Suprapubic skin (tissue), 4 donors: ENCODE measurements at regions not wholly inside any gene's neighbourhood (a gene's known extent, or its start where the extent isn't known, plus 50 kb on each side); places are given as distances from the start of the nearest gene placed in this dataset.

Source experiments
- DNase-seq, 2 donors: peaks; one replicate each; pipeline ENCODE4 v3.0.0-alpha.2; 2019; ENCODE audit warnings: low spot score in 2 of 2
- H3K27ac ChIP-seq: fragments of 200-600 bp; sonication (generic); one replicate; pipeline ENCODE4 v1.5.1; 2019
- H3K27me3 ChIP-seq: fragments of 200-600 bp; sonication (generic); one replicate; pipeline ENCODE4 v1.5.1; 2019
- H3K36me3 ChIP-seq: fragments of 200-600 bp; sonication (generic); one replicate; pipeline ENCODE4 v1.5.1; 2019
- H3K4me1 ChIP-seq: fragments of 200-600 bp; sonication (generic); one replicate; pipeline ENCODE4 v1.5.1; 2019
- H3K4me3 ChIP-seq: fragments of 200-600 bp; sonication (generic); one replicate; pipeline ENCODE4 v1.5.1; 2019; ENCODE audit warnings: mild to moderate bottlenecking
- H3K9me3 ChIP-seq: fragments of 200-600 bp; sonication (generic); one replicate; pipeline ENCODE4 v1.5.1; 2019
- CTCF ChIP-seq, 2 donors: fragments of 200-600 bp in 1 of 2; fragments of 450-650 bp in 1 of 2; sonication (generic) in 1 of 2; IDR thresholded peaks; one replicate each; pipeline ENCODE4 v1.5.1; 2016 to 2019; ENCODE audit warnings: antibody characterized with exemption in 2 of 2, mild to moderate bottlenecking in 1 of 2, moderate library complexity in 1 of 2
- EP300 ChIP-seq: sonication (generic); formaldehyde crosslinking; IDR thresholded peaks from one replicate; pipeline ENCODE4 v1.6.1; 2017; ENCODE audit warnings: antibody characterized with exemption
- POLR2A ChIP-seq, 2 donors: fragments of 450-650 bp; IDR thresholded peaks; one replicate each; pipeline ENCODE4 v1.6.1; 2017; ENCODE audit warnings: antibody characterized with exemption in 2 of 2, mild to moderate bottlenecking in 2 of 2, moderate library complexity in 2 of 2
- POLR2AphosphoS5 ChIP-seq, 3 donors: sonication (generic); formaldehyde crosslinking; IDR thresholded peaks; one replicate each; pipeline ENCODE4 v1.6.1; 2017; ENCODE audit warnings: antibody characterized with exemption in 3 of 3
- WGBS: methylation state at CpG from one replicate; pipeline ENCODE4 v1.1.5; 2018; 5-methylcytosine and 5-hydroxymethylcytosine counted together

DNA sequence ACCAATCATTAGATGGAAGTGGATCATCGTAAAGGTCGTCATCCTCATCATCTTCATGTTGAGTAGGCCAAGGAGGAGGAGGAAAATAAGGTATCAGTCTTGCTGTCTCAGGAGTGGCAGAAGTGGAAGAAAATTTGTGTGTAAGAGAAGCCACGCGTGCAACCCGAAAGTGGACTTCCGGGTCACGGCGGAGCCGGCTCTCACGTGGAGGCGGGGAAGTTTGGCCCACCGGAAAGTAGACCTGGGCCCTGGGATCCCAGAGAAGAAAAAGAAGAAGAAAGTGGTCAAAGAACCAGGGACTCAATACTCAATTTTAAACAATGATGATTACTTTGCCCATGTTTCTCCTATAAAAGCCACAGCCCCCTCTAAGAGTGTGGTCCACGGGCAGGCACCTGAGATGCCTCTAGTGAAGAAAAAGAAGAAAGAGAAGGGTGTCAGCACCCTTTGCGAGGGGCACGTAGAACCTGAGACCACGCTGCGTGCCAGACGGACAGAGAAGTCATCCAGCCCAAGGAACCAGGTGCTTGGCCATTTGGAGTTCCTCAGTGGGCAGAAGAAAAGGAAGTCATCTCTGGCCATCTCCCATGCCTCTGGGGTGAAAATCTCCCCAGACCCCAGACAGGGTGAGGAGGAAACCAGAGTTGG, 365.8 kb downstream of the BCAT1 start:
- DNase-seq = no peak
- H3K4me3 ChIP-seq = no peak overlapping the region
- H3K4me1 ChIP-seq = no peaks in the 10 kb centered on the region
- TF ChIP-seq CTCF (IDR thresholded peaks at IDR 0.05) (no peak), POLR2AphosphoS5 (IDR thresholded peaks at IDR 0.05) (no peak), POLR2A (IDR thresholded peaks at IDR 0.05) (no peak), EP300 (no peak)
- peaks cover 8% of the 10 kb centered on the region for H3K9me3 ChIP-seq
- H3K36me3 ChIP-seq = no peaks in the 10 kb centered on the region
- H3K27ac ChIP-seq = no peak overlapping the region
- 97% methylated on average over 18 of the region's 18 CpGs for WGBS
- no peaks in the 10 kb centered on the region for H3K27me3 ChIP-seq

DNA sequence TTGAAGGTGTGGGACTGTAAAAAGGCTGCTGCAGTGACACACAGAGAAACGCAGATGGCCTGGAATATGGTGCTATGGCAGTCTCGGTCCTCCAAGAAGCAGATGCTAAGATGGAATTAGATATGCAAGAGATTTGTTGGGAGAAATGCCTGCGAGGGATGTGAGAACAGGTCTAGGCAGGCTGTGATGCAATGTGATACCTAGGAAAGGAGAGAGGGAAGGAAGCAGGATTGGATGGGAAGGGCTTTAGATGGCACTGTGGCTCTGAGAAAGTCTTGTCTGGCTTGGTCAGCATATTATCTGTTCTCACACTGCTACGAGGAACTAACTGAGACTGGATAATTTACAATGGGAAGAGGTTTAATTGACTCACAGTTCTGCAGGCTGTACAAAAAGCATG, 374.4 kb downstream of the BCAT1 start:
- no peak for TF ChIP-seq EP300
- no peak for TF ChIP-seq CTCF (IDR thresholded peaks at IDR 0.05)
- no peak for TF ChIP-seq POLR2A (IDR thresholded peaks at IDR 0.05)
- TF ChIP-seq POLR2AphosphoS5 (IDR thresholded peaks at IDR 0.05) = no peak
- 61% methylated on average over 4 of the region's 4 CpGs for WGBS
- no peak for DNase-seq

DNA sequence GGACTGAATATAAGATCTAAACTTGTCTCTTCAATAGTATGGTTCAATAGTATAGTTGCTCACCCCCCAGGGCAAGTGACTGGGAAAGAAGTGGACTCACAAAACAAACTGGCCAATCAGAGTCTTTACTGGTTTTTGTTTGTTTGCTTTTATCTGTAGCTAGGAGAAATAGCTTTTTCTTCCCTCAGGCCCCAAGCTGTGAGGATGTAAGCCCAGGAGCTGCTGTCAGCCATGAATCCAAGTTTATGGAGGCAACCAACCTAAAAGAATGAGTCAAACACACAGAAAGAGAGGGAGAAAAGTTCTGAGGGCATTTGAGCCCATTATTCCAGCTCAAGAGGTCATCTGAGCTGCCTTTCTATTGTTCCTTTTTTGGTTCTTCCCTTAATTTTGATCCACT, 375.3 kb downstream of the BCAT1 start:
- no peaks in the 10 kb centered on the region for H3K9me3 ChIP-seq
- H3K27ac ChIP-seq = no peak overlapping the region
- TF ChIP-seq POLR2A (IDR thresholded peaks at IDR 0.05) = no peak
- no peak for TF ChIP-seq POLR2AphosphoS5 (IDR thresholded peaks at IDR 0.05)
- TF ChIP-seq CTCF (IDR thresholded peaks at IDR 0.05) = no peak
- H3K4me1 ChIP-seq = no peaks in the 10 kb centered on the region
- H3K27me3 ChIP-seq = peaks cover 3% of the 10 kb centered on the region
- H3K4me3 ChIP-seq = no peak overlapping the region
- no peaks in the 10 kb centered on the region for H3K36me3 ChIP-seq
- DNase-seq = no peak

More for the DNA sequence above, 374.4 kb downstream of the BCAT1 start:
- H3K36me3 ChIP-seq = no peaks in the 10 kb centered on the region
- H3K4me3 ChIP-seq = no peak overlapping the region
- H3K27me3 ChIP-seq = peaks cover 3% of the 10 kb centered on the region
- H3K27ac ChIP-seq = no peak overlapping the region
- peaks cover 5% of the 10 kb centered on the region for H3K9me3 ChIP-seq
- no peaks in the 10 kb centered on the region for H3K4me1 ChIP-seq

- Histone ChIP-seq H3K36me3 (no peaks in the 10 kb centered on the region), H3K4me1 (peaks cover 21% of the 10 kb centered on the region), H3K27me3 (no peaks in the 10 kb centered on the region), H3K9me3 (no peaks in the 10 kb centered on the region), H3K27ac (no peak overlapping the region), H3K4me3 (no peak overlapping the region)
- no peak for TF ChIP-seq POLR2AphosphoS5 (IDR thresholded peaks at IDR 0.05)
- no peak for DNase-seq
- WGBS = 51% methylated on average over 5 of the region's 5 CpGs
These were observed 383.6 kb downstream of the BCAT1 start for GRCh38 chr12:24565300-24565699.

DNA sequence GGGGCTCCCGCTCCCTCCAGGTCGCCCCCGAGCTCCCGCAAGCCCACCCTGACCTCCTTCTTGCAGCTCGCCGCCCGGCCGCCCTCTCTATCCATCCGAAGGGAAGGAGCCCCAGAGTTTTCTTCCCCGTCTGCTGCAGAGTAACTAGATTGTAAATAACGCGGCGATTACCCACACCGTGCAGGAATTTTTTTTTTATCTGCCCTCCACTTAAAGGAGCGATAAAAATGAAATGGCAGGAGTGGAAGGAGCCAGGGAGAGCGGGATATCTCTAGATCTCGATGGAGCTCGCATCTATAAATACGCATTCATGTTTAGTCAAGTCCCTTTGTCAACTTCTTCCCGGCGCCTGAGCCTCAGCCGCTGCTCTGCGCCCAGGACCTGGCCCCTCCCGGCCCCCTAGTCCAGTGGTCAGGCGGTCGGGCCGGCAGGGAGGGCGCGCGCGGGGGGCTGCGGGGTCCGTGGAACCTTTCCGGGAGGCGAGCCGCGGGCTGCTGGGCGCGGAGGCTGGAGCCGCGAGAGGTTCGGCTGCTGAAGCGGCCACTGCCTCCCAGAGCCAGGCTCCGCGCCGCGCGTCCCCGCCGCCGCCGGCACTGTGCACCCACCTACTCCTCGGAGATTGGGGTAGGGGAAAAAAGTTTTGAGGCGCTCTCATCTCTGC, 386.0 kb downstream of the BCAT1 start:
- Histone ChIP-seq H3K4me1 (peaks cover 23% of the 10 kb centered on the region), H3K27me3 (no peaks in the 10 kb centered on the region), H3K9me3 (no peaks in the 10 kb centered on the region), H3K27ac (peak overlapping the region; percentile 84), H3K4me3 (peak overlapping the region; percentile 67), H3K36me3 (no peaks in the 10 kb centered on the region)
- 0% methylated on average over 40 of the region's 54 CpGs for WGBS
- TF ChIP-seq CTCF (IDR thresholded peaks at IDR 0.05) (no peak), POLR2A (IDR thresholded peaks at IDR 0.05) (no peak), EP300 (no peak), POLR2AphosphoS5 (IDR thresholded peaks at IDR 0.05) (no peak)
- DNase-seq = peak in 1 of 2 donors; percentile 70
